Osteoblast (primary cell): ENCODE measurements at regions not wholly inside any gene's neighbourhood (a gene's known extent, or its start where the extent isn't known, plus 50 kb on each side); places are given as distances from the start of the nearest gene placed in this dataset.

Experiments used
- DNase-seq: peaks from one replicate; pipeline ENCODE4 v3.0.0; 2011; ENCODE audit warnings: low spot score, mixed read lengths; ENCODE audit not compliant: insufficient read length; ENCODE audit errors: missing footprints
- H2AFZ ChIP-seq: 2 replicates; pipeline ENCODE4 v1.6.0; 2011; ENCODE audit warnings: mild to moderate bottlenecking, low read length
- H3K27ac ChIP-seq: 2 replicates; pipeline ENCODE4 v1.5.1; 2011; ENCODE audit warnings: mild to moderate bottlenecking, low read depth, low read length, moderate library complexity
- H3K27me3 ChIP-seq: 2 replicates; pipeline ENCODE4 v1.6.0; 2012; ENCODE audit warnings: mild to moderate bottlenecking, control low read depth, inconsistent platforms, low read length, moderate library complexity; ENCODE audit not compliant: insufficient read depth
- H3K36me3 ChIP-seq: 2 replicates; pipeline ENCODE4 v1.5.1; 2011; ENCODE audit warnings: mild to moderate bottlenecking, low read length, control low read depth, moderate library complexity; ENCODE audit not compliant: insufficient read depth
- H3K4me1 ChIP-seq: 2 replicates; pipeline ENCODE4 v1.5.1; 2011; ENCODE audit warnings: mild to moderate bottlenecking, low read length, control low read depth, moderate library complexity; ENCODE audit not compliant: insufficient read depth
- H3K4me2 ChIP-seq: 2 replicates; pipeline ENCODE4 v1.6.0; 2011; ENCODE audit warnings: mild to moderate bottlenecking, low read length; ENCODE audit not compliant: insufficient read depth
- H3K4me3 ChIP-seq: fragments of 200-600 bp; sonication (generic); 3 replicates; pipeline ENCODE4 v1.5.1; 2012; ENCODE audit warnings: mild to moderate bottlenecking, low read length, inconsistent platforms; ENCODE audit not compliant: insufficient read depth
- H3K79me2 ChIP-seq: 2 replicates; pipeline ENCODE4 v1.6.0; 2012; ENCODE audit warnings: mild to moderate bottlenecking, low read length, control low read depth, inconsistent platforms; ENCODE audit not compliant: insufficient read depth
- H3K9me3 ChIP-seq: 2 replicates; pipeline ENCODE4 v1.5.1; 2011; ENCODE audit warnings: low read depth, low read length, control low read depth
- H4K20me1 ChIP-seq: 2 replicates; pipeline ENCODE4 v1.6.0; 2012; ENCODE audit warnings: mild to moderate bottlenecking, low read length, control low read depth; ENCODE audit not compliant: insufficient read depth
- TF ChIP-seq, protein P1 (sequence below): IDR thresholded peaks from 2 replicates; pipeline ENCODE4 v1.5.1; 2011; ENCODE audit warnings: mild to moderate bottlenecking, low read depth, low read length, moderate library complexity; ENCODE audit errors: extremely low read depth

GRCh38 chr1:81571946-81572345 lies 228.8 kb upstream of the ADGRL2 start:
- DNase-seq = peak; percentile 11
- H4K20me1 ChIP-seq = no peaks in the 10 kb centered on the region
- H3K9me3 ChIP-seq = no peaks in the 10 kb centered on the region
- no peak overlapping the region for H3K27ac ChIP-seq
- H3K36me3 ChIP-seq = no peaks in the 10 kb centered on the region
- no peak overlapping the region for H3K4me2 ChIP-seq
- H3K27me3 ChIP-seq = no peaks in the 10 kb centered on the region
- peaks cover 18% of the 10 kb centered on the region for H3K4me1 ChIP-seq
- TF ChIP-seq, protein P1, sequence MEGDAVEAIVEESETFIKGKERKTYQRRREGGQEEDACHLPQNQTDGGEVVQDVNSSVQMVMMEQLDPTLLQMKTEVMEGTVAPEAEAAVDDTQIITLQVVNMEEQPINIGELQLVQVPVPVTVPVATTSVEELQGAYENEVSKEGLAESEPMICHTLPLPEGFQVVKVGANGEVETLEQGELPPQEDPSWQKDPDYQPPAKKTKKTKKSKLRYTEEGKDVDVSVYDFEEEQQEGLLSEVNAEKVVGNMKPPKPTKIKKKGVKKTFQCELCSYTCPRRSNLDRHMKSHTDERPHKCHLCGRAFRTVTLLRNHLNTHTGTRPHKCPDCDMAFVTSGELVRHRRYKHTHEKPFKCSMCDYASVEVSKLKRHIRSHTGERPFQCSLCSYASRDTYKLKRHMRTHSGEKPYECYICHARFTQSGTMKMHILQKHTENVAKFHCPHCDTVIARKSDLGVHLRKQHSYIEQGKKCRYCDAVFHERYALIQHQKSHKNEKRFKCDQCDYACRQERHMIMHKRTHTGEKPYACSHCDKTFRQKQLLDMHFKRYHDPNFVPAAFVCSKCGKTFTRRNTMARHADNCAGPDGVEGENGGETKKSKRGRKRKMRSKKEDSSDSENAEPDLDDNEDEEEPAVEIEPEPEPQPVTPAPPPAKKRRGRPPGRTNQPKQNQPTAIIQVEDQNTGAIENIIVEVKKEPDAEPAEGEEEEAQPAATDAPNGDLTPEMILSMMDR = no peak
- no peak overlapping the region for H3K4me3 ChIP-seq
- H2AFZ ChIP-seq = no peak overlapping the region
- no peaks in the 10 kb centered on the region for H3K79me2 ChIP-seq

- H3K9me3 ChIP-seq = no peaks in the 10 kb centered on the region
- H2AFZ ChIP-seq = no peak overlapping the region
- H3K36me3 ChIP-seq = no peaks in the 10 kb centered on the region
- H3K4me2 ChIP-seq = no peak overlapping the region
- TF ChIP-seq, protein P1 = no peak
- no peak overlapping the region for H3K27ac ChIP-seq
- peaks cover 17% of the 10 kb centered on the region for H3K4me1 ChIP-seq
- H4K20me1 ChIP-seq = no peaks in the 10 kb centered on the region
- DNase-seq = no peak
- H3K79me2 ChIP-seq = no peaks in the 10 kb centered on the region
- no peaks in the 10 kb centered on the region for H3K27me3 ChIP-seq
- H3K4me3 ChIP-seq = no peak overlapping the region
These were observed 231.0 kb upstream of the ADGRL2 start for GRCh38 chr1:81569761-81570160.

GRCh38 chr1:81563632-81564031 lies 237.1 kb upstream of the ADGRL2 start:
- Histone ChIP-seq H3K27me3 (no peaks in the 10 kb centered on the region), H3K79me2 (no peaks in the 10 kb centered on the region), H4K20me1 (no peaks in the 10 kb centered on the region), H3K36me3 (no peaks in the 10 kb centered on the region), H3K4me1 (no peaks in the 10 kb centered on the region), H3K4me3 (no peak overlapping the region), H3K4me2 (no peak overlapping the region), H2AFZ (no peak overlapping the region), H3K9me3 (no peaks in the 10 kb centered on the region), H3K27ac (no peak overlapping the region)
- TF ChIP-seq, protein P1 = no peak
- no peak for DNase-seq

DNA sequence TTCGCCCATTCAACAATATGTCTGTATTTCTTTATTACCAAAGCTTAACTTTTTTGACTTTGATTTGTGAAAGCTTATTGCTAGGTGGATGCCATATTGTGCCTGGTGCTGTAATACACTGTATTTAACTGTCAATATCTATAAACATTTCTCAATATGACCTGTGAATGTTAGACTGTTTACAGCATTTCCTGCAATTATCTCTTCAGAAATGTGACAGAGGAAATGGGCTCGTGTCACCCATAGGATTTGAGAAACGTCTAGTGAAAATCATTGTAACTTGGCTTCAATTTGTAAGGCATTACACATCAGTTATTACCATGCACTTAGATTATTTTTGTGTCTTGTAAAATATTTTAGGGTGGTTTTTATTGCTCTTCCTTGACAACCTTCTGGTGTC lies 237.8 kb upstream of the ADGRL2 start:
- Histone ChIP-seq H3K36me3 (no peaks in the 10 kb centered on the region), H3K4me2 (no peak overlapping the region), H3K4me3 (no peak overlapping the region), H3K9me3 (no peaks in the 10 kb centered on the region), H2AFZ (no peak overlapping the region), H4K20me1 (no peaks in the 10 kb centered on the region), H3K27me3 (no peaks in the 10 kb centered on the region), H3K27ac (no peak overlapping the region), H3K4me1 (no peaks in the 10 kb centered on the region), H3K79me2 (no peaks in the 10 kb centered on the region)
- TF ChIP-seq, protein P1 = no peak
- no peak for DNase-seq
